HG02610 (cell line): ENCODE measurements at regions not wholly inside any gene's neighbourhood (a gene's known extent, or its start where the extent isn't known, plus 50 kb on each side); places are given as distances from the start of the nearest gene placed in this dataset.

ENCODE experiments used
- ATAC-seq: cut with Tn5 transposase; IDR thresholded peaks from one replicate; pipeline ENCODE4 v1.9.1; 2021; ENCODE audit warnings: mild to moderate bottlenecking, moderate library complexity; ENCODE audit not compliant: unreplicated experiment

DNA sequence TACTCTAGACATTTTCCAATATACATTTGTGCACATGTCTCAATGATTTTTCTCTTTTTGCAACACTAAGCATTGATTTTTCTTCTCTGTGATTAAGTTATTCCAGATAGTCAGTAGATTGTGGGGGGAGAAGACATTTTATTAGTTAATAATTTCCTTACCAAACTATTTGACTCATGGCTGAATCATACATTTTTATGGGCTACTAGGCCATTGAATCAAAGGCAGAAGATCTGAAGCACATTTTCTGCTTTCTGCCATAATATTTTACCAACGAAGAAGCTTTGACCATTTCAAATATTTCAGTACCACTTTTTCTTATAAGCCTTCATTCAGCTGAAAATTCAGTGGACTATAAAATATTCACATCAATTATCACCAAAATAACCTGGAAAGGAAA is 175.6 kb downstream of the IRX2 start:
- ATAC-seq: no peak

DNA sequence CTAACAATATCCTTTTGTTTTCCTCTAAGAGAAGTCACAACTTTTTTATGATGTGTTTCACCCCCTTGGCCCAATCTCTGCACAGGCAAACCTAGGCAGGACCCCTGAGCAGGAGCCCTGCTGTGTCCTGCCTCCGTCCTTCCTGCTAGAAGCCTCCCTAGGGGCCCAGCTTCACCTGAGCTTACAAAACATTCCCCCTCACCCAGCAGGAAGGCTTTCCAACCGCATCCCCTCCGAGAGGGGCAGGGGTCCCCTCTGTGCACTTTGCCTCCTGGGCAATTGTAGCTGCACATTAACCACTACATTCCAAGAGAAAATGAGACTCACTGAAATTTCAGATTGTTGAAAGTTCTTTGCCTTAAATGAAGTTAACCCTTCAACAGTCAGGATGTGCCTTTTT is 176.2 kb downstream of the IRX2 start:
- ATAC-seq: no peak

DNA sequence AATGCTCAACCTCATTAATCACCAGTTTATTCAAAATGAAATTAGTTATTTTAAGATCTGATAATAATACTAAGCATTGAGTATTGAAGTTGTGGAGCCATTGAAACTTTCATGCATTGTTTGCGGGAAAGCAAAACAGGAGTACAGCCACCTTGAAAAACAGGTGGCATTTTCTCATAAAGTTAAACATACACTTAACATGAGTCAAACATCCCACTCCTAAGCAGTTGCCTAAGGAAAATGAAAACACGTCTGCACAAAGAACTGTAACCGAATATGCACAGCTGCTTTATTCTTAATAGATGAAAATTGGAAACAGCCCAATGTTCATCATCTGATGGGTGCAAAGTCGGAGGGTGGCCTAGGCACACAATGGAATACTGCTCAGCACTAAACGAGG is 177.3 kb downstream of the IRX2 start:
- no peak for ATAC-seq

DNA sequence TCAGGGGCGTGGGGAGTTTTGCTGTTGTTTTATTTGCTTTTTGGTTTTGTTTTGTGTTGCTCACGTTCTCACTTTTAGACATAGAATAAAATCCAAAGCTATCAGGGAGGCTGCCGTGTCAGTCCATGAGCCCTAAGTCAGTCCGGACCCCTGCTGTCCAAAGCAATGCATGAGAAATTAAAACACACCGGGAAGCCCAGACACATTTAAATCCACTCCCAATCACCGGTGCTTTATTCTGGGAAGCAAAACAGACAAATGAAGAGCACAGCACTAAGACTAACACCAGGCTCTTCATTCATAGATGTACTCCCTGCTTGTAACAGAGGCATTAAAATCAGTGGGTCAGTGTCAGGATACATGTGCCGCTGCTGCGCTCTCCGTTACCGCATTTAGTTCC is 180.9 kb downstream of the IRX2 start:
- ATAC-seq: no peak

DNA sequence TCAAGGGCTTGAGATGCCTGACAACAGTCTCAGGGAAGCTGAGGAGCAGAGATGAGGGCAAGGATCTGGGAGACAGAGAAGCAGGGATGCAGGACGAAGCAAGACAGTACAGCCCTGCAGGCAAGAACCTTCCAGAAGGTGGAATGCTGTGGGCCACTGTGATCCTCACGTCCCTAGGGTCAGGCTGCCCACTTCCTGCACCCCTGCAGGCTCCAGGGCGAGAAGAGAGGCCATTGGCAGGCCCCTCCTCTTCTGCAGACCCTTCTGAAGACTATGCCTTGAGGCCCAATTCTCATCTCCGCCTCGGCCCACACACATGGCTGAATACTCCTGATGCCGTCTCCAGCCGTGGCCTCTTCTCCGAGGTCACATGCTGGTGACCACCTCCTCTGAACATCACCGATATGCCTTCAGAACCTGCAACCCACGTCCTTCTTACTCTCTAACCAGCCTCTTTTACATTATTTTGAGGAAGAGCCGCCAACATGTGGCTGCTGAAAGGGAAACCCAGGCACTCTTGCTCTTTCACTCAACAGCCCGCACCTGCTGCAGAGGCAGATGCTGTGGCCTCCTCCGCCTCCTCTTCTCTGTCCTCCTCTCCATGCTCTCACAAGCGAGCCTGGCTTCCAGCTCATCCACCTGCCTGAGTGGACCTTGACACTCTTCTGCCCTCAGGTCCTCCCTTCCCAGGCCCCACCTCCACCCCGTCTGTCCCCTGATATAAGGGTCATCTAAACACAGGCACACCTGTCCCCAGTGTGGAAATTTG is 181.5 kb downstream of the IRX2 start:
- ATAC-seq: no peak

DNA sequence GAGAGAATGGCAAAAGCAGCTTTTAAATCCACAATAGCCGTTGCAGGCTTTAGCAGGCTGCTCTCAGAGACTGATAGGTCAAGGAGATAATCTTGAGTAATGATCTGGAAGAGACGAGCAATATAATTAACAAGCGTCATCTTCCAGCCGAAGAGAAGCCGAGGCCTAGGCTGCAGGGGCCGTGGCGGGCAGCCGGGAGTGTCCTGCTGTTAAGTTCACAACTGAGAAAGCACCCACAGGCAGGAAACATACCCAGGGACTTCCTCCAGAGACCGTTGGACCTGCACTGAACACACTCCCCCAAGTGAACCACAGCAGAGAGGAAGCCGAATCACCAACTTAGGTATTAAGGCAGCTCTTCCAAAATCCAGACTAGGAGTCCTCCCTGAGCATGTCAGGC is 182.3 kb downstream of the IRX2 start:
- ATAC-seq: no peak

DNA sequence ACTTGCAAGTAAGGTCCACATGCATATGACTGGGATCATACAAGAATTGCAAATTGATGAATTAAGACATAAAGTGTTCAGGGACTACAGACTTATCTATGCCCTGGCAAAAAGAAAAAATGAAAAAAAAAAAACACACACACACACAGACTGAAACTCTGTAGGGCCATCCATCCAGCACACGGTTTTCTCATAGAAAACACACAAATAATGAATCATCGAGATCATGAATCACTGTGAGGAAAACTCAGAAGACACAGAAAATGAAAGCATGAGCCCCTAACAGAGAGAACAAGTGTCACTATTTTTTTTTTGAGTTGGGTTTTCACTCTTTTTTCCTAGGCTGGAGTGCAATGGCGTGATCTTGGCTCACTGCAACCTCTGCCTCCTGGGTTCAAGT is 185.2 kb downstream of the IRX2 start:
- ATAC-seq: no peak

DNA sequence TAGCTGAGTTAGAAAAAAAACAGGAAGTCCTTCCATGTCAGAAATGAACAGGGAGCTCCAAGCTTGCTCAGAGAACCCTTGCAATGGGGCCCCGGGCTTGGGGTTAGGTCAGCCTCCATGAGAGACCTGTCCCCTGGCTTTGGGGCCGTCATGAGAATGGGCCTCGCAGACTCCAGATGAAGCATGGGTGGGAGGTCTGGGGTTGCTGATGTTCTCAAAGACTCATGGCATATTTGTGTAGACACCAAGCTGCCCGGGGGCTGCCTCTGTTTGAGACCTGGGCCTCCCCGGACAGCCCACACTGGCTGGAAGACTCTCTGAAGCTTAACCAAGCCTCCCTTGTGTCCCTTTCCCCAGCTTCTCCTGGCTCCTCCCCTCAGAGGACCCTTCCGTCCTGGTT is 186.3 kb downstream of the IRX2 start:
- no peak for ATAC-seq

DNA sequence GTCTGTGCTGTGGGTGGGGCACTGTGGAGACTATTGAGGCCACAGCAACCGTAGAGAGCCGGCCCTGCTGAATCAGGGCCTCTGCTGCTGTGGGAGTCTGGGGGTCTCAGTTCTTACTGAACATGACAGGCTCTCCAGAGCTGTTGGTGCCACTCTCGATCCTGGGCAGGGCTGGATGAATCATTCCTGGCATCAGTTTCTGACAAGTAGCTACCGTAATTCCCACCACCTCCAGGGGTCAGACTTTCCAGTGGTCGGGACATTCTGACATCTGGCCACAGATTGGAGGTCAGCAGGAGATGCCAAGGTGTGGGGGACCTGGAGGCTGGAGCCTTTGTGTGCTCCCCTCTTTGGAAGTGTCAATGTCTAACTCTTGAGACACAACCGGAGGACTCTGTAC is 188.4 kb downstream of the IRX2 start:
- no peak for ATAC-seq

DNA sequence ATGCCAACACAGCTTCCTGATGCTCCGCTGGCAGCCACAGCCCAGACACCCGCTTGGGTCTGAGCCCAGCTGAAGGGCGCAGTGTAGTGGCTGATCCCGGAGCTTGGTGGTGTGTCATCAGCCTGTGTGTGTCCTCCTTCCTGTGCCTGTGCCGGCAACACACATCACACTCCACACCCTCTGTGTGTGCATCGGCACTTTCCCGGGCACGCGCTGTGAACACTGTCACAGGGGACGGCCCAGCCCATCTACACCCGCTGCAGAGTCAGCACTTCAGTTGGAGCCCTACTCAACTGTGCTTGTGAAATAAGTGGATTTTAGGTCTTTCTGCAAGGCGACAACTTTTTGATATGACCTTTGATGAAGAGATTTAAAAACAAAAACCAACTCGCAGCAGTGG is 189.4 kb downstream of the IRX2 start:
- ATAC-seq: no peak

DNA sequence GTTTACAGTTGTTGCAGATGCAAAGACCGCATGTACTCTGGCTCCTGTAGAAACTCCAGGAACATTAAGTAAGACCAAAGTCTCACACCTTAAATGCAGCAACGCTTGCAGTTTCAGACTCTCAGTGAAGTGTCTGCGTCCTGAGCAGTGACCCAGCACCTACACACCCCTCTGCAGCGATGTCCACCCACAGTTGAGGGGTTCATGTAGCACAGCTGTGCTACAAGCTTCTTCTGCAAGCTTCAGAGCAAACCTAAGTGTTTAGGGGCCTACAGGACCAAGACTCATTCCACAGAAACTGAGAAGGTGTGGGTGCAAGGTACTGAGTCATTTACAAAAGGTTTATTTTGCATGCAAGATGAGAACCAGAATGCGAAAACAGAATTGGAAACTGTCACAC is 191.0 kb downstream of the IRX2 start:
- no peak for ATAC-seq

DNA sequence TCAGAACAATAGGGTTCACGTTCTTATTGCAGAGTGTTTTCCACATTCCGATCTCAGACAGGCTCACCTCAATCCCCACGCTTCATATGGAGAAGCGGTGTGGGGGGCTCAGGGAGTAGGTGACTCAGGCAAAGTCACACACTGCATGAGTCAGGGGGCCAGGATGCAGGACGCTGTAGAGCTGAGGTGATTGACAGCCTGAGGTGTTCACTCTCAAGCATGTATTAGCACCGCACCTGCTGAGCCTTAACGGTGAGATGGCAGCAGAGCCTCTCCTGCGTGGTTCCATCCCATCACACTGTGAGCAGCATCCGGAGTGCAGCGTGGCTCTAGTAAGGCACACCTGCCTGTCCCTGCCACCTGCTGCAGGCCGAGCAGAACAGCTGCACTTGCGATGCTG is 194.0 kb downstream of the IRX2 start:
- ATAC-seq: no peak

DNA sequence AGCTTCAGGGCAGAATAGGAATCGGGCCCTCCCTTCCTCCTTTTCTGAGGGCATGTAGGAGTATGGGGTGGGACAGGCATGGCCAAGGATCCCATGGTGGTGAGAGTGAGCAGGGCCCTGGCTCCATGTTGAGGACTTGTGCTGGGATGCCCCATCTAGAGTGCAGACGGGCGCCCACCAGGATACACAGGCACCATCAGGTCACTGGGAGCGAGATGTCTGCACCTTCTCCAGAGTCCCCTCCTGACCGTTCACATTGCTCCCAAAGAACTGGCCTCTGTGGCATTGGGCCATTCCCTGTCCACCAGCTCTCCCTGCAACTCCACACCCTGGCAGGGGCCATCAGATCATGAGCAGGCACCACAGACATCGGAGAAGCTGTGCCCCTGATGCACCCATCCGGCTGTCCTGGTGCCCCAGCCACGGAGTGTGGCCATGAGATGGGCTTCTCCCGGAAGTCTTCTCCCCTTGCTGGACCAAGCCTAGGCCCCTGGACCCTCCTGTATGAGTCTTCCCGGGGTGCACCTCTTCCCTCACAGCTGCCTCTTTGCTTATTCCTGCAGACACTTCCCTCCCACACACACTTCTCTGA is 195.0 kb downstream of the IRX2 start:
- ATAC-seq: no peak

DNA sequence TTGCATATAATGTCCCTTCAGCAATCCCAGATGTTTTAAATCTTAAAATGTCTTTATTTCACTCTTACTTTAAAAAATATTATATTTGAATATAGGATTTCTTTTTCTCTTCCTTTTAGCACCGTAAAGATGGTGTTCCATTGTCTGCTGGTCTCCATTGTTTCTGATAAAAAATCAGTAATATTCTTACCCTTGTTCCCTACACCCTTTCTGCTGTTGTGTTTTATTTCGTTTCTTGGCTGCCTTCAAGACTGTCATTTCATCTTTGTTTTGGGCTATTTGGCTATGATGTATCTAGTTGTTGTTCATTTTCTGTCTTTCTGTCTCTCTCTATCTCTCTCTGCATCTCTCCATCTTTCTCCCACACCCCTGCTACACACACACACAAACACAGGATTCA is 197.9 kb downstream of the IRX2 start:
- ATAC-seq: no peak

DNA sequence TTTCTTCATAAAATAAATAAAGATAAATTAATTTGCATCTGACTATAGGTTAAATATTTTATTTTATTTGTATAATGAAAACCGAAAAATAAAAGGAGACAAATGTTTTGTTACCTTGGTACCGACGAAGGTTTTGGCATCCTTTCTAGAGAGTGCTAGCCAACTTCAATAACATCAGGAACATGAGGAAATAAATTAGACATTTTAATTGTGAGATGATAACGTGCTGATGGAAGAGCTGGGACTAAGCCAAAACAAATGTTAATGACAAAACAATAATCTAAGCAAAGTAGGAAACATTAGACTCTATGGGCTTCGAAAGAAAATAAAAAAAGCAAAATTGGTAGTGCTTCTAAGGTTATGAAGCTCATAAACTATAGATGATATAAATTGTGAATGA is 201.0 kb downstream of the IRX2 start:
- ATAC-seq: no peak

DNA sequence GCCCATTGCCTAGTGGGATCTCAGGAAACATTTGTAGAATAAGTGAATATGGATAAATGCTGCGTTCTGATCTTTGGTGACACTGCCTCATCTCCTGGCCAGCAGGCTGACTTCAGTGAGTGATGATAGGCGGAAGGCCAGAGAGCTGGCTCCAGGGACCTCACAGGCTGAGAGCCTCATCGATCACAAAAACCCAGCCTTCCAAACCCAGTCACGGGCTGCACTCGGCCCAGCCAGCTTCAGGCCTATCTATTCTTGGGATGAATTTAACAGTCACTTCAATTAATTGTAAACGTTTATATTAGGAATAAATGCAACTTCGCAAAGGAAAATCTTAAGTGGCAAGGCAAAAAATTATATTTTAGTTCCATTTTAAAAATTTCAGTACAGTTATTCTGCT is 201.6 kb downstream of the IRX2 start:
- no peak for ATAC-seq

DNA sequence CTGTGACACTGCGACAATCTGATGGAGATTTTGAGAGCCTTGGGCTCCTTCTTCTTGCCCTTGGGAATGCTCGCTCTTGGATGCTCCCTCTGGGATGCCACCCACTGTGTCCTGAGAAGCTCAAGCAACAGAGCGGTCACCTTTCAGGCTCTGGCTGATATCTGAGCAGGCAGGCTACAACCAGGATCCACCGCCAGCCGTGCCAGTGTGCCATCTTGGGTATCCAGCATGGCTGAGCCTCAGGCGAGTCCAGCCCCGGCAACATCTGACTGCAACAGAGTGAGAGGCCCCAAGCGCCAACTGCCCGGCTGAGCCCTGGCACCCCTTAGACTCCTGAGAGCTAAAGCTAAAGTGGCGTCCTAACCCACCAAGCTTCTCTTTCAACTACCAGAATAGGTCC is 202.1 kb downstream of the IRX2 start:
- no peak for ATAC-seq

DNA sequence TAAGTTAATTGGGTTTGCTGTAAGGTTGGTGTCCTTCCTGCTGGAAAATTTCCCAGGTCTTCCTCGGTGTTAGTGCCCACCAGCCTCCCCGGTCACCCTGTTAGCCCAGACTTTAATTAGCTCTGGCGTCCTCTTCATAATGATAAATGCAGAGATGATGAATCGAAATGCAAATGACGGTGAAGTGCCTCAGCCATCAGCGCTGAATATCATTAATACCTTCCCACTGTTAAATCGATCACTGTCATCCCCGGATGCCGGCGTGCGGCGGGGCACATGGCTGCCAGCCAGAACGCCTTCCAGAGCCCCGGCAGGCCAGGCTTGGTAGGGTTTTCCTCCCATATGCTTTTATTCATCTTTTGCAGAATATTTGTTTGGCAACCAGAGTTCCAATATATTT is 204.5 kb downstream of the IRX2 start:
- no peak for ATAC-seq

DNA sequence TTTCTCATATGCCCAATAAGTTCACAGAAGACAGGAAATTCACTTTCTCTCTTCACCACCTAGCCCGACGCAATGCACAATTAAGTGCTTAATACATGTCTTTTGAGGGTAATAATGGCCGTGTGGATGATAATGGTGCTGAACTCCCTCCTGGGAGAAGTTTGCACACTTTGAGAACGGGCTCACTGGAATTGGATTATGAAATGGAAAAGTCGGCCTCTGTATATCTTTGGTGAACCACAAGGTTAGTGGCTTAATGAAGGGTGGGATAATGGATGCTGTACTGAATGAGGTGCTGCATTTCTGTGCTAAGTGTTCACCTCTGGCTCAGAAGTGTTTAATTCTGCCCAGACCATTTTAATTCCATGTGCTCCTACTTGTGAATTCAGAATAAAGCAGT is 207.5 kb downstream of the IRX2 start:
- no peak for ATAC-seq

DNA sequence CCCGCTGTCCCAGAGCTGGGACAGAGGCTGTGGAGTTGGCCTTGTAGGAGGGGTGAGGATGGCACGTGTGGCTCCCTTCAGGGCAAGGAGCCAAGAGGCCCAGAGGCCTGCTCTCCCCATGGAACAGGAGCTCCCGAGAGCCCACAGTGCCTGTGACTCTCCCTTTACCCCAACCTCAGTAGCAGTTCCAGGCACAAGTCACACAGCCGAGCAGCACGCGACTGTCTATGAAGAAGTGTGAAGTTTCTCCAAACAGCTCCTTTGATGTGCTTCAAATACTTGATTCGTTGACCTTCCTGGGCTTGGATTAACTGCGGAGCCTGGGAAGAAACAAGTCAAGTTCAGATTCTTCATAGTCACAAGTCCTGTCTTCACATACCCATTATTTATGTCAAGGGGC is 208.7 kb downstream of the IRX2 start:
- ATAC-seq: no peak

DNA sequence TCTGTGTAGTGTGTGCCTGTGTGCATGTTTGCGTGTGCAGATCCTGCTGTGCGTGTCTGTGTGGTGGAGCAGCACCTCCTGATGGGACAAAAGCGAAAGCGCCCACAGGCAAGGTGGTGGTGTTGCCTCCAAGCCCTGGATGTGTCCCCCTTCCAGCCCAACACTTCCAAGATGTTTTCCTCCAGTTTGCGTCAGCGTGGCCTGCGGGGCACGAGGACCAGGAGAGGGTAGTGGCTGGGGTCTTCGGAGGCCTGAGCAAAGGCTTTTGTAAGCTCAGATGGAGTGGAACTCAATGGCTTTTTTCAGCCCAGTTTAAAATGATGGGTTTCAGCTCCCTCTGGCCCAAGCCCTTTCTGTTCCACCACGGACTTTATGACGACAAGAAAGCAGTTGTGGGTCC is 209.5 kb downstream of the IRX2 start:
- no peak for ATAC-seq

DNA sequence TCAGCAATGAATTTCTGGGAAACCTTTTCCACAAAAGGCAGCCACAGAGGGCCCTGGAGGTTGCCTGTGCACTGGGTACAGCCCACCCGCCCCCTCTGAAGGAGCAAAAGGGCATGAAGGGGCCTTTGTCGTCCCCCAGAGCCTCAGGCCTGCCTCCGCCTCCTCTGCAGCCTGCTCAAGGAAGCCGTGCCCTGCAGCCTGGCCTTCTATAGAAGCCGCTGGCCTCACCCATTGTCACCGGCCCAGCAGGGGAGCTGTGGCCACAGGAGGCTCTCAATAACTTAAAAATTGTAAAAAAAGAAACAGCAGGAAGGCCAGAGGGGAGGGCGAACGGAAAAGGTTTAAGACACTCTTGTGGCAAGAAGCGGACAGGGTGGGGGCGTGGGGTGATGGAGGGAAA is 213.3 kb downstream of the IRX2 start:
- no peak for ATAC-seq
